DMS79 (cell line): ENCODE measurements at regions not wholly inside any gene's neighbourhood (a gene's known extent, or its start where the extent isn't known, plus 50 kb on each side); places are given as distances from the start of the nearest gene placed in this dataset.

Experiments
- DNase-seq: peaks from one replicate; lab custom pipeline; 2025; lab: John Stamatoyannopoulos, UW

DNA sequence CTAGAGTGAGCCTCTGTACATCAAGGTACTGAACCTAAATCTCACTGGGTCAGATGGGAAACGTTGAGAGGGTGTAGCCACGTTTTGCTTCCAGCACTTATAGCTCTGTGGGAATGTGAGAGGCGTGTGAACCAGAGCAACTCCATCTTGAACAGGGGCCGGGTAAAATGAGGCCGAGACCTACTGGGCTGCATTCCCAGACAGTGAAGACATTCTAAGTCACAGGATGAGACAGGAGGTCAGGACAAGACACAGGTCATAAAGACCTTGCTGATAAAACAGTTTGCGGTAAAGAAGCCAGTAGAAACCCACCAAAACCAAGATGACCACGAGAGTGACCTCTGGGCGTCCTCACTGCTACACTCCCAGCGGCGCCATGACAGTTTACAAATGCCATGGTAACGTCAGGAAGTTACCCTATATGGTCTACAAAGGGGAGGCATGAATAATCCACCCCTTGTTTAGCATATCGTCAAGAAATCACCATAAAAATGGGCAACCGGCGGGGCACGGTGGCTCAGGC is 63.4 kb upstream of the NCOR2 start:
- no peak for DNase-seq

DNA sequence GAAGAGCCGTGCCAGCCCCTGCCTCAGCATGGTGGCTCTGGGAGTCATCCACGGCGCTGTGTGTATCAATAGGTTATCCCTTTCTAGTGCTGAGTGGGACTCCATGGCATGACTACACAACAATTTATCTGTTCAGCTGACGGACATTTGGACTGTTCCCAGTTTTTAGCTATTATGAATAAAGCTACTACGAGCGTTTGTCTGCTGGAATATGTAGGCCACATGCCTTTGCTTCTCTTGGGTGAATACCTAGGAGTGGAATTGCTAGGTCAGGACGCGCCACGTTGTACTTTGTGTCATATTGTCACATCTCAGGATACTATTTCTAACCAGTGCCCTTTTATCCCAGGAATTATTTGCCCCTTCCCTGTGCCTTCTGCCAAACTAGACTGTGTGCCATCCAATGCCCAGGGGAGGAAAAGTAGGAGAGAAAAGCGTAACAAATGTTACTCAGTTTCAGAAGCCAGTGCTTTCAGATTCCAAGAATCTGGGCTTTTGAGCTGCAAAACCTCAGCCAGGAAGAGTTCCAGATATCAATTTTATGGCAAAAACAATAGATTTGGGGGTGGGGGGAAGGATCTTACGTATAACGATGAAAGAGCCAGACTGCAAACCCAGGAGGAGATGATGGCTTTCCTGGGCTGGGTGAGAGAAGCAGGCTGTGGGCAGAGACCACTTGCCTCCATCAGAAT is 62.5 kb upstream of the NCOR2 start:
- DNase-seq = no peak

DNA sequence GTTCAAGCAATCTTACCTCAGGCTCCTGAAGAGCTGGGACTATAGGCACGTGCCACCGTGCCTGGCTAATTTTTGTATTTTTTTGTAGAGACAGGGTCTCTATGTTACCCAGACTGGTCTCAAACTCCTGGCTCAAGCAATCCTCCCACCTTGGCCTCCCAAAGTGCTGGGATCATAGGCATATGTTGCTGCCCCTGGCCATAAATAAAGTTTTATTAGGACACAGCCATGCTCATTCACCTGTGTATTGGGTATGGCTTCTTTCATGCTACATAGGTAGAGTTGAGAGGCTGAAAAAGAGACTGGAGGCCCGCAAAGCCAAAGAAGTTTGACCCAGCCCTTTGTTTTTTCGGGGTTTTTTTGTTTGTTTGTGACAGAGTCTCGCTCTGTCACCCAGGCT is 61.7 kb upstream of the NCOR2 start:
- no peak for DNase-seq

DNA sequence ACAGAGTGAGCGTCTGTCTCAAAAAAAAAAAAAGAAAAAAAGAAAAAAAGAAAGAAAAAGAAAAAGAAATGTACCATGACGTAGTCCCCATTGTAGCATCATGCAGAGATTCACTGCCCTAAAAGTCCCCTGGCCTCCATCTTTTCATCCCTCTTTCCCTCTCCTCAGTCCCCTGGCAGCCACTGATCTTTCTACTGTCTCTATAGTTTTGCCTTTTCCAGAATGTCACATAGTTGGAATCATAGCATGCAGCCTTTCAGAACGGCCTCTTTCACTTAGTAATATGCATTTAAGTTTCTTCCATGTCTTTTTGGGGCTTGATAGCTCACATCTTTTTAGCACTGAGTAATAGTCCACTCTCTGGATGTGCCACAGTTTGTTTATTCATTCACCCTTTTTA is 60.5 kb upstream of the NCOR2 start:
- no peak for DNase-seq

DNA sequence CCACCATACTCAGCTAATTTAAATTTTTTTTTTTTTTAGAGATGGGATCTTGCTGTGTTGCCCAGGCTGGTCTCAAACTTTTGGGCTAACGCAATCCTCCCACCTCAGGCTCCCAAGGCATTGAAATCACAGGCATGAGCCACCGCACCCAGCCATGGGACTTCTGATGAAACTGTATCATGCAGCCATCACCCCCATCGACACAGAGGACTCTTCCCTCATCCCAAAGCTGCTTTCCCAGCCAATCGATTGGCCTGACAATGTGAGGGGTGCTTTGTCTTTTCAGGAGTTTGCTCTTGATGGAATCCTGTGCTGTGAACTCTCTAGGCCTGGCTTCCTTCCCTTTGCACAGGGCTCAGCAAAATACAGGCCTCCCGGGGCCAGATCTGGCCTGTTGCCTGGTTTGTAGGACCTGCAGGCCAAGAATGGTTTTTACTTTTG is 59.6 kb upstream of the NCOR2 start:
- DNase-seq = peak; percentile 22

DNA sequence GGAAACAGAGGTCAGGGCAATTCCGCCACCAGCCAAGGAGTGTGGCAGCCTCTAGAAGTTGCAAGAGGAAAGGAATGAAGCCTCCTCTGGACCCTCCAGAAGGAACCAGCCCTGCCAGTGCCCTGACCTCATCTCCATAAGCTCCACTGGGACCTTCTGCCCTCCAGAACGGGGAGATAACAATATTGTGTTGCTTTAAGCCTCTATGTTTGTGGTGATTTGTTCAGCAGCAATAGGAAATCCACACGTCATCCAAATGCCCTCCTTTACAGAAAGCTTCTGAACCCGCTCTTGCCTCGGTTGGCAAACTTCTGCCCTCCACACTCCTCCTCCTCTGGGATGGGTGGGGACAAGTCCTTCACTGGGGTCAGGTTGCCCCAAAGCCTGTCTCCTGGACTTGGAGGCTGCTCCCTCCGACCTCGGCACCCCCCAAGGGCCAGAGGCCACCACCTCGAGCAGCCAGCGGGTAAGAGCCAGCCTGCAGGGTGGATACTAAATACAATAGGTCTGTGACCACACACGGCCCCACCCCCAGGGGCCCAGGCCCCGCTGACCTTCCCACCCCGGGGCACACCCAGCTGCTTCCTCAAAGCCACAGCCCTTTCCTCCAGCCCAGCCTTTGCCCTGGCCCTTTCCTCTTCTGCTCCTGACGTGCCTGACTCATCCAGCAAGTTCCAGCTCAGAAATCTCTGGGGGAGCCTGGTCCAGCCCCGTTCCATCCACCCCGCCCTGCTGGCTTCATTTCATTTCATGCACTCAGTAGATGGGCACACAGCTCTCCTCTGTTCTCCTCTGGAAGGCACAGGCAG is 58.7 kb upstream of the NCOR2 start:
- no peak for DNase-seq

DNA sequence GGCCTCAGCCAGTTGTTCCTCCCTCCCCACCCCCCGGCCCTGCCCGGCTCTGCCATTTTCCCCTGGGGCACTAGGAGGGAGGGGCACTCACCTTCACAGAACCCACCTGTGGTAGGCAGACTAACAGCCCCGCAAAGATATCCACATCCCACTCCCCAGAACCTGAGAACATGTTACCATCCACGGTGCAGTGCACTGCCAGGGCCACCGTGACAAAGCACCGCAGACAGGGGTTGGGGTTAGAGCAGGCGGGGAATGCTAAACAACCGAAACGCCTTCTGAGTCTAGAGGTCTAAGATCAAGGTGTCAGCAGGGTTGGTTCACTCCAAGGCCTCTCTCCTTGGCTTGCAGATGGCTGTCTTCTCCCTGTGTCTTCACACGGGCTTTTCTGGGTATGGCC is 57.4 kb upstream of the NCOR2 start:
- no peak for DNase-seq

DNA sequence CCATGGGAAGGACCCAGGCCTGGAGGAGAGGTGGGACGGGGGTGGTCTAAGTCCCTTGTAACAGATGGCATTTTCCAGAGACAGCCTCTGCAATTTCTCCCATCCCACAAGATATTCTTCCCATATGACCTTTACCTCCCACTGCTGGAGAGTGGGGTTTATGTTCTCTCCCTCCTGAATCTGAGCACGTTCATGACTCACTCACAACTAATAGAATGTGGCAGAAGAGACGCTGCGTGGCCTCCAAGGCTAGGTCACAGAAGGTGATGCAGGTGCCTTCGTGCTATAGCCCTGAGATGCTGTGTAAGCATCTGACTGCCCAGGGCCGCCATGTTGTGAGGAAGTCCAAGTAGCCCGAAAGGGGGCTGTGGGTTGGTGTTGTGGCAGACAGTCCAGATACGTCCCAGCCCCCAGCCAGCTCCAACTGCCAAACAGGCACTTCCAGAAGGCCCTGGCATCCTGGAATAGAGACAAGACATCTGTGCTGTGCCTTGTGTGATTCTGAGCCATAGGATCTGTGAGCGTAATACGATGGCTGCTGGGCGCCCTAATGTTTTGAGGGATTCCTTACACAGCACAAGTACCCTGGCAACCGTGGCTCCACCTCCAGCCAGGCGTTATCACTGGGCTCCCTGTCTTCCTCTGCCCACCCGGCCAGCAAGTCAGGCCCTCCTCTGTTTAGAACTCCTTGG is 56.1 kb upstream of the NCOR2 start:
- DNase-seq = no peak

DNA sequence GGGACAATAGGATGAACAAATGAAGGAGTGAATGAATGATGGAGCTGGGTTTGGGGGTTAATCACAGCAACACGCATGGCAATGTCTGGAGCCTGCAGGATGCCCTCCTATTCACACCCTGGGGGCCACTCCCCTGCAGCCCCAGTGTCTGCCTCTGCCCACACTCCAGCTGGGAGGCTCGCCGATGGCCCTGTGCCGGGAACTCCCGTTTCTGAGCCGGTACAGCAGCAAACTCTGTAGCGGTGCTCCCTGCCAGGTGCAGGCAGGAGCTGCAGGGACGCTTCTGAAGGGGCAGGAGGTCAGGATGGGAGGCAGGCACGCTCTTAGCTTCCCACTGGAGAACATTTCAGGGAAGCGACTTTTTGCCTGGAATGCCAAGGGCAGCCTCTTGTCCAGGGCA is 55.4 kb upstream of the NCOR2 start:
- DNase-seq = no peak

DNA sequence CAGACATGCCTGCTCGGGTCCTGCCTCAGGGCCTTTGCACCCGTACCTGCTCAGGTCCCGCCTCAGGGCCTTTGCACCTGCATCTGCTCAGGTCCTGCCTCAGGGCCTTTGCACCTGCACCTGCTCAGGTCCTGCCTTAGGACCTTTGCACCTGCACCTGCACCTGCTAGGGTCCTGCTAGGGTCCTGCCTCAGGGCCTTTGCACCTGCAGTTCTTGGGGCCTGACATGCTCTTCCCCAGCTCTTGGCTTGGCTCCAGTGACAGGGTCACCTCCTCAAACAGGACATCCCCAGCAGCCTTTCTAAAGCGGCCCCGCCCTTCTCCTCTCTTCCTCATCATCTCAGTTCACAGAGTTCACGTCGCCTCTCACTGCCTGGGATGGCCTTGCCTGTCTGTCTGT is 54.9 kb upstream of the NCOR2 start:
- DNase-seq = no peak

DNA sequence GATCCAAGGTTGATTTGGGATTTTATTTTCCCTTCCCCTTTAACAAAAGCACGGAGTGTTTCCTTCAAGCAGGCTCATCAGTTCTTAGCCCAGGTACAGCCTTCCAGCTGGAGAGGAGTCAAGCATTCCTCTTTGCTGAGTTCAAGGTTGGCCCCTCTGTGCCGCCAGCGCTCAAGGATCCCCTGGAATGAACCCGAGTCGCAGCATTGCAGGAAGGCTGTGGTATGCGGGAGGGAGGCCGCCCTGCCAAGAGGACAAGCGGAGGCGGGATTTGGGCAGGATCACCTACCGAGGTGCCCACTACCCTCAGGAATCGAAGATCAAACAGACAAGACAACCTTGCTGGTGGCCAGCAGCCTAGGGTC is 53.9 kb upstream of the NCOR2 start:
- DNase-seq = no peak

DNA sequence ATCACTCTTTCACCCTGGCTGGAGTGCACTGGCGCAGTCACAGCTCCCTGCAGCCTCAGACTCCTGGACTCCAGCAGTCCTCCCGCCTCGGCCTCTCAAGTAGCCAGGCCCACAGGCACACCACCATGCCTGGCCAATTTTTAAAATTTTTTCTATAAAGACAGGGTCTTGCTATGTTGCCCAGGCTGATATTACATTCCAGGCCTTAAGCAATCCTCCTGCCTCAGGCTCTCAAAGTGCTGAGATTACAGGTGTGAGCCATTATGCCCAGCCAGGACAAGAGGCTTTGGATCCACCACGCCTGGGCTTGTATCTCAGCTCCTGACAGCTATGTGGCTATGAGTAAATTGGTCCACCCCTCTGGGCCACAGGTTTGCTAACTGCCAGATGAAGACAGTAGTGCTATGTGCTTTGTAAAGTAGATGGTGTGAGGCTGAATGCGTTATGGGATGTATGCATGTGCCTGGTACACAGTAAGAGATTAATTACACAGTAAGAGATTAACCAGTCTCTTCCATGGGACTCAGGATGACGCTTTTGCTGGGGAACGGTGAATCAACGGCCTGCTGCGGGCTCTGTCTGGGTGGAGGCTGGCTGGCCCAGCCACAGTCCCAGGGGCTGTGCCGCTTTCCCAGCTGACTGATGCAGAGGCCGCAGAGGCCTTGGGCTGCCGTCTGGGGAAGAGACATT is 53.3 kb upstream of the NCOR2 start:
- no peak for DNase-seq

DNA sequence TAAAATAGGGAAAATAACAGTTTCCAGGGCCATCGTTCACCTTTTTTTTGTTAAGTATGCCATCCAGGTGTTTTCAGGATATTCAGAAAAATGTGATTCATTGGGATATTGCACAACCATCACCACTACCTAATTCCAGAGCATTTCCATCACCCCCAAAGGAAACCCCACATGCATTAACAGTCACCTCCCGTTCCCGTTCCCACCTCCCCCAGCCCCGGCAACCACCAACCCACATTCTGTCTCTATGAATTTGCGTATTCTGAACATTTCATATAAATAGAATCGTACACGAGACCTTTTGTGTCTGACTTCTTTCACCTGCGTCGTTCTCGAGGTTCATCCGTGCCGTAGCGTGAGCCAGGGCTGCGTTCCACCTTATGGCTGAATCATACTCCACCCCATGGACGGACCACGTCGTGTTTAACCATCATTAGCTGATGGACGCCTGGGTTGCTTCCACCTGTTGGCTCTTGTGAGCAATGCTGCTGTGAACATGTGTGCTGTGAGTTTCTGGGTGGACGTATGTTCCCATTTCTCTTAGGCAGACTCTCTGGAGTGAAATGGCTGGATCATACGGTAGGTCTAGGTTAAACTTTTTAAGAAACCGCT is 51.0 kb upstream of the NCOR2 start:
- DNase-seq = no peak

DNA sequence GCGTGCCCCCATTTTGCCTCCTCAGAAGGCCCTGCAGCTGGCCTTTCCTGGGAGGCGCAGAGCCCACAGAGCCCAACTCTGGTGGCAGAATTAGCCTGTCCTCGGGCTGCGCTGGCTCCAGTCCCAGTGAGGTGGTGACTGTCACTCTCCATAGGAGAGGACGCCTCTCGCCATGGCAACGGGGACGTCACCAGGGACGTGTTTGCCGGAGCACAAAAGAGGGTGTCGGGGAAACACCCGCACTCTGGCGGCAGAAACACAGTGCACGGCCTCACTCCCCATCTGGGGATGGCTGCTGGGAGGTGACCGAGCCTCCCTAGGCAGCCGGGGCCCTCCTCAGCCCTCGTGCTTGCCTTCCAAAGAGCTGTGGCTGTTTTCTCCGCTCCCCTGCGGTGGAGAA is 50.2 kb upstream of the NCOR2 start:
- DNase-seq = peak; percentile 58
